ENCODE measurements at regions not wholly inside any gene's neighbourhood (a gene's known extent, or its start where the extent isn't known, plus 50 kb on each side); places are given as distances from the start of the nearest gene placed in this dataset.
A peak's percentile ranks its signal among the peaks of the same experiment; 100 is the strongest.

- Histone ChIP-seq H3K27ac (no peak overlapping the region), H3K27me3 (no peaks in the 10 kb centered on the region), H3K4me3 (no peak overlapping the region), H3K36me3 (no peaks in the 10 kb centered on the region), H3K9me3 (no peaks in the 10 kb centered on the region), H3K4me1 (no peaks in the 10 kb centered on the region)
- intact Hi-C loops (cut with DNase I): no loop called here
- ATAC-seq: no peak
- DNase-seq: no peak
- no peak for TF ChIP-seq CTCF (IDR thresholded peaks at IDR 0.05)
Observed at GRCh38 chr6:6392214-6393068, 72.0 kb upstream of the F13A1 start.

- ATAC-seq (no peak), DNase-seq (no peak)
- no peaks in the 10 kb centered on the region for H3K27me3 ChIP-seq
- H3K4me3 ChIP-seq: no peak overlapping the region
- H3K9me3 ChIP-seq: no peaks in the 10 kb centered on the region
- TF ChIP-seq CTCF (IDR thresholded peaks at IDR 0.05): no peak
- intact Hi-C loops (cut with DNase I): no loop called here
- no peak overlapping the region for H3K27ac ChIP-seq
- H3K36me3 ChIP-seq: no peaks in the 10 kb centered on the region
- H3K4me1 ChIP-seq: no peaks in the 10 kb centered on the region
Observed at GRCh38 chr6:6393069-6393529, 72.6 kb upstream of the F13A1 start.

GRCh38 chr6:6395581-6396197, 75.2 kb upstream of the F13A1 start:
- DNase-seq (no peak), ATAC-seq (peak; percentile 91)
- Histone ChIP-seq H3K27ac (no peak overlapping the region), H3K36me3 (no peaks in the 10 kb centered on the region), H3K4me3 (no peak overlapping the region), H3K9me3 (no peaks in the 10 kb centered on the region), H3K27me3 (no peaks in the 10 kb centered on the region), H3K4me1 (no peaks in the 10 kb centered on the region)
- TF ChIP-seq CTCF (IDR thresholded peaks at IDR 0.05): no peak
- intact Hi-C loops (cut with DNase I): no loop called here

- Histone ChIP-seq H3K27me3 (no peaks in the 10 kb centered on the region), H3K4me3 (no peak overlapping the region), H3K4me1 (no peaks in the 10 kb centered on the region), H3K36me3 (no peaks in the 10 kb centered on the region), H3K27ac (no peak overlapping the region), H3K9me3 (no peaks in the 10 kb centered on the region)
- intact Hi-C loops (cut with DNase I): no loop called here
- ATAC-seq (no peak), DNase-seq (no peak)
- TF ChIP-seq CTCF (IDR thresholded peaks at IDR 0.05): no peak
Observed at GRCh38 chr6:6397842-6398241, 77.4 kb upstream of the F13A1 start.

- no peaks in the 10 kb centered on the region for H3K4me1 ChIP-seq
- TF ChIP-seq CTCF (IDR thresholded peaks at IDR 0.05): no peak
- ATAC-seq: no peak
- no peak overlapping the region for H3K27ac ChIP-seq
- H3K27me3 ChIP-seq: no peaks in the 10 kb centered on the region
- no peak overlapping the region for H3K4me3 ChIP-seq
- H3K9me3 ChIP-seq: no peaks in the 10 kb centered on the region
- intact Hi-C loops (cut with DNase I): no loop called here
- DNase-seq: no peak
- H3K36me3 ChIP-seq: no peaks in the 10 kb centered on the region
Observed at GRCh38 chr6:6399568-6399967, 79.1 kb upstream of the F13A1 start.
